SU-DHL-6 (cell line): ENCODE measurements at regions not wholly inside any gene's neighbourhood (a gene's known extent, or its start where the extent isn't known, plus 50 kb on each side); places are given as distances from the start of the nearest gene placed in this dataset.

Experiments
- EZH2phosphoT487 ChIP-seq: fragments of 200-600 bp; sonication (generic), shearing (Covaris generic); conservative IDR thresholded peaks from 2 replicates; pipeline ENCODE4 v1.6.1; 2018; ENCODE audit warnings: mild to moderate bottlenecking, antibody characterized with exemption, low read length, moderate library complexity, mixed read lengths
- TF ChIP-seq, protein P1 (sequence below): fragments of 200-600 bp; sonication (generic); IDR thresholded peaks from one replicate; pipeline ENCODE4 v1.5.1; 2017; ENCODE audit warnings: antibody characterized with exemption, mild to moderate bottlenecking, low read length, moderate library complexity; ENCODE audit not compliant: insufficient read depth, poor library complexity, severe bottlenecking

DNA sequence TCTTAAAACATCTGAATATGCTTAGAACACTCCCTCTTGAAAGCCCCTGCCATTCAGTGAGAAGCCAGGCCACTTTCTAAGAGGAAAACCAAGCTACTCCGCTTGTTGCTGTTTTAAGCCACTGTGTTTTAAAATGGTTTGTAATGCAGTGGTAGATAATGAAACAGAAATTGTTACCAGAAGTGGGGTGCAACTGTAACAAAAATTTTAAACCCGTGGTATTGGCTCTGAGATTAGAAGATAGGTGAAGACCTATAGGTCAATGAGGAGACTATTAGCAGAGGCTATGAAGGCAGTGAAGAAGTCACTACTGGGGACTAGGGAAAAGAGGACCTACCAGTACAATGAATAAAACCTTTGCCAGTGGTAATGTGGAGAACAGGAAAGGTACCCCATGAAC is 266.5 kb downstream of the IRF8 start:
- TF ChIP-seq, protein P1, sequence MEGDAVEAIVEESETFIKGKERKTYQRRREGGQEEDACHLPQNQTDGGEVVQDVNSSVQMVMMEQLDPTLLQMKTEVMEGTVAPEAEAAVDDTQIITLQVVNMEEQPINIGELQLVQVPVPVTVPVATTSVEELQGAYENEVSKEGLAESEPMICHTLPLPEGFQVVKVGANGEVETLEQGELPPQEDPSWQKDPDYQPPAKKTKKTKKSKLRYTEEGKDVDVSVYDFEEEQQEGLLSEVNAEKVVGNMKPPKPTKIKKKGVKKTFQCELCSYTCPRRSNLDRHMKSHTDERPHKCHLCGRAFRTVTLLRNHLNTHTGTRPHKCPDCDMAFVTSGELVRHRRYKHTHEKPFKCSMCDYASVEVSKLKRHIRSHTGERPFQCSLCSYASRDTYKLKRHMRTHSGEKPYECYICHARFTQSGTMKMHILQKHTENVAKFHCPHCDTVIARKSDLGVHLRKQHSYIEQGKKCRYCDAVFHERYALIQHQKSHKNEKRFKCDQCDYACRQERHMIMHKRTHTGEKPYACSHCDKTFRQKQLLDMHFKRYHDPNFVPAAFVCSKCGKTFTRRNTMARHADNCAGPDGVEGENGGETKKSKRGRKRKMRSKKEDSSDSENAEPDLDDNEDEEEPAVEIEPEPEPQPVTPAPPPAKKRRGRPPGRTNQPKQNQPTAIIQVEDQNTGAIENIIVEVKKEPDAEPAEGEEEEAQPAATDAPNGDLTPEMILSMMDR = no peak
- TF ChIP-seq EZH2phosphoT487 = no peak
